SK-N-MC (cell line): ENCODE measurements at regions not wholly inside any gene's neighbourhood (a gene's known extent, or its start where the extent isn't known, plus 50 kb on each side); places are given as distances from the start of the nearest gene placed in this dataset.

Experiments used
- EZH2 ChIP-seq: fragments of 200-600 bp; sonication (generic); IDR thresholded peaks from one replicate; pipeline ENCODE4 v1.6.1; 2017; ENCODE audit warnings: antibody characterized with exemption
- POLR2AphosphoS5 ChIP-seq: IDR thresholded peaks from 2 replicates; pipeline ENCODE4 v1.6.1; 2012; ENCODE audit warnings: mild to moderate bottlenecking, low read depth, low read length, borderline replicate concordance

DNA sequence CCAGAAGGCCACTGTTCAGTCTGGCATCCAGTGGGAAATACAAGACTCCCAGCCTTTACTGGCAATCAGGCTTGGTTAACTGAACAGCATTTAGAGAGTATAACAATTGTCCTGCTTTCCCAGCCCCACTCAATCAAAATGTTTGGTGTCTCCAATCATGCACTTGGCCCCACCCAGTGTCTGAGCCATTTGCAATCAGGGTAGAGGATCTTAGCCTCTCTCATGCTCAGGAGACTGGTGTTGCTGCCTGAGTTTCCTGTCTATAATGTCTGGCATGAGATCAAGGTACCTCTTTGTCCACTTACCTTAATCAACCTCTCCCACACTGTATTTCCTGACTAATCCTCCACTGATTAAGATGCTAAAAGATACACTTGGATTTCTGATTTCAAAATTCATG is 290.2 kb upstream of the GHITM start:
- TF ChIP-seq EZH2 (no peak), POLR2AphosphoS5 (no peak)
